ENCODE measurements at regions not wholly inside any gene's neighbourhood (a gene's known extent, or its start where the extent isn't known, plus 50 kb on each side); places are given as distances from the start of the nearest gene placed in this dataset.
A peak's percentile ranks its signal among the peaks of the same experiment; 100 is the strongest.

DNA sequence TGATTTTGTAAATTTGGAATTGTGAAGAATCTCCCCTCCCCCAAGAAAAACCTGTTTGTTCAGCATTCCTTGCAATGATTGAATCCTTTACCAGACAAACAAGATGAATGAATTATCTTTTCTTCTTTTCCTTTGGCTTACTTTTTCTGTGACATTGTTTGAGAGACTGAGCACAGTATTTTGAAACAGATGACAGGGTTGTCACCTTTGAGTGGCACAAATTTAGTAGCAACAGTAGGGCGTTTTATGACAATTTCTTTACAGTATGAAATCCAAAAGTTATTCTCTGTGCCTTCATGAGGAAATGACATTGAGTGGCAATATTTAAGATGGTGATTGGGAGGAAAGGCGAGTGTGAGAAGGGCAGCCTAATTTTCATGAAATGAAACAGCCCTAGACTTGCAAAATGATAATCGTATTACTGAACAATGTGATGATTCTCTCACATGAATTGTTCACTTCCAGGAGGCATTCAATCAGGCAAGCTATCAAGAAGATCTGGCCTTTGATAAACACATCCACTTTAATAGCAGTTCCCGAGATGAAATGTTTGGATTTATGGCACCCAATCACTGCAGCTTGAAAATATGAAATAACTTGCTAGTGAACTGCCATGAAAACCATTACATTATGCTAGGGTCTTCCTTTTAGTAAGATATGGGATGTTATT lies 68.6 kb upstream of the SCEL start:
- DNase-seq (ENCODE audit: low read depth) = no peak
- TF ChIP-seq, protein P1, sequence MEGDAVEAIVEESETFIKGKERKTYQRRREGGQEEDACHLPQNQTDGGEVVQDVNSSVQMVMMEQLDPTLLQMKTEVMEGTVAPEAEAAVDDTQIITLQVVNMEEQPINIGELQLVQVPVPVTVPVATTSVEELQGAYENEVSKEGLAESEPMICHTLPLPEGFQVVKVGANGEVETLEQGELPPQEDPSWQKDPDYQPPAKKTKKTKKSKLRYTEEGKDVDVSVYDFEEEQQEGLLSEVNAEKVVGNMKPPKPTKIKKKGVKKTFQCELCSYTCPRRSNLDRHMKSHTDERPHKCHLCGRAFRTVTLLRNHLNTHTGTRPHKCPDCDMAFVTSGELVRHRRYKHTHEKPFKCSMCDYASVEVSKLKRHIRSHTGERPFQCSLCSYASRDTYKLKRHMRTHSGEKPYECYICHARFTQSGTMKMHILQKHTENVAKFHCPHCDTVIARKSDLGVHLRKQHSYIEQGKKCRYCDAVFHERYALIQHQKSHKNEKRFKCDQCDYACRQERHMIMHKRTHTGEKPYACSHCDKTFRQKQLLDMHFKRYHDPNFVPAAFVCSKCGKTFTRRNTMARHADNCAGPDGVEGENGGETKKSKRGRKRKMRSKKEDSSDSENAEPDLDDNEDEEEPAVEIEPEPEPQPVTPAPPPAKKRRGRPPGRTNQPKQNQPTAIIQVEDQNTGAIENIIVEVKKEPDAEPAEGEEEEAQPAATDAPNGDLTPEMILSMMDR (IDR thresholded peaks at IDR 0.05; ENCODE audit: insufficient read depth, low read depth, low read length, missing control alignments) = no peak
- H3K4me3 ChIP-seq (ENCODE audit: low read depth, low read length) = no peak overlapping the region

DNA sequence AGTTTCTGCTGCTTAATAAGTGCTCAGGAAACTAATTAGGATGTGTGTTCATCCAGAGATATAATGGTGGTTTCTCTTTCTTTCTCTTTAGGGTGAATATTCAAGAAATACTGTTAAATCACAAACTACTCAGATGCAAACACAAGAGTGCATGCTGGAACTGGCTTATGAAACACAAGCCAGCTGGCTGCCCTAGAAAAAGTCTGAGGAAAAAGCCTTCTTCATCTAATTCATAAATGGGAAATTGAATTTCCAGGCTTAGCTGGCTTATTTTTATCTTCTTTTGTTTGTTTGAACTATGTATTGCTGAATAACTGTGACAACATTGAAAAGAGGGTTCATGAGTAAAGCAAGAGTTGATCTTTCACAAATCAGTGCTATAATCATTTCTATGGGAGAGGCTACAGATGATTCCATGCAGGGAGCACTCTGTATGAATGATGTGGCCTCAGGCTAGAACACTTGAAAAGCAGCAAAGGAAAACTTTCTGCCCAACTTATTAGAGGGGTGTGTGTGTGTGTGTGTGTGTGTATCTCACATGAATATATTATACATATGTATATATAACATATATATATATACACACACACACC lies 69.8 kb upstream of the SCEL start:
- DNase-seq (ENCODE audit: low read depth) = no peak
- TF ChIP-seq, protein P1 (IDR thresholded peaks at IDR 0.05; ENCODE audit: insufficient read depth, low read depth, low read length, missing control alignments) = no peak
- no peak overlapping the region for H3K4me3 ChIP-seq (ENCODE audit: low read depth, low read length)

DNA sequence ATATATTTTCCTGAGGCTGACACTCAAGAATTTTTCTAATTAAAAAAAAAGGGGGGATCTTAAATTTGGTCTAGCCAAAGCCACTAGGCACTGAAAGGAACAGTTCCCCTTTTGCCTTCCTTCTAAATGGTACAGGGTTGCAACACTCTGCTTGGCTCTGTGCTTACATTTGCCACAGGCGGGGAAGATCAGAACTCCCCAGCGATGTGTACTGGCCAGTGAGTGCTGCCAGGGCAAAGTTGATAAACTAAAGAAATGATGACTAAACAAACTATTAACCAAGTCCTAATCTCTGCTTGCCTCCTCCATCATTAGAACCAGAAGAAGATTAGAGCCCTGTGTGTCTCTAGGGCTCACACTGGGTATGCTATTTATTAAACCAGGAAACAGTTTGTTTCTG lies 75.3 kb upstream of the SCEL start:
- H3K4me3 ChIP-seq (ENCODE audit: low read depth, low read length) = no peak overlapping the region

DNA sequence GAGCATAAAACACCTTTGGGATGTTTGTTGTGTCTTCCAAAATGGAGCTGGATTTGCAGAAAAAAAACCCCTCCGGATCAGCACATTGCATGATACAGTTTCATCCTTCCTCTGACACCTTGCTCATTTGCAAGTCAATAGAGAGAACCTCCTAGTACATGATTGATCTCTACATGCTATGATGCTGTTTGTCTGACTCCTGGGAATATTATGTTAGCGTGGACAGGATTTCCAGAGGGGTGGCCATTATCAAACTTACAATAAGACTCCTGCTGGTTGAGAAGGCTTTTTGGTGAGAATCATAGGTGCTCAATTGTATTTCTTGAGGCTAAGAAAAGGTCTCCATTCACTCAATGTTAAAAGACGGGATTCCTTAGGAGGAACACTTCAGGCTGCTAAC lies 75.9 kb upstream of the SCEL start:
- TF ChIP-seq, protein P1 (IDR thresholded peaks at IDR 0.05; ENCODE audit: insufficient read depth, low read depth, low read length, missing control alignments) = no peak
- no peak for DNase-seq (ENCODE audit: low read depth)
- H3K4me3 ChIP-seq (ENCODE audit: low read depth, low read length) = no peak overlapping the region

More for the DNA sequence above, 75.3 kb upstream of the SCEL start:
- TF ChIP-seq, protein P1 (IDR thresholded peaks at IDR 0.05; ENCODE audit: insufficient read depth, low read depth, low read length, missing control alignments) = no peak
- DNase-seq (ENCODE audit: low read depth) = peak; percentile 28

DNA sequence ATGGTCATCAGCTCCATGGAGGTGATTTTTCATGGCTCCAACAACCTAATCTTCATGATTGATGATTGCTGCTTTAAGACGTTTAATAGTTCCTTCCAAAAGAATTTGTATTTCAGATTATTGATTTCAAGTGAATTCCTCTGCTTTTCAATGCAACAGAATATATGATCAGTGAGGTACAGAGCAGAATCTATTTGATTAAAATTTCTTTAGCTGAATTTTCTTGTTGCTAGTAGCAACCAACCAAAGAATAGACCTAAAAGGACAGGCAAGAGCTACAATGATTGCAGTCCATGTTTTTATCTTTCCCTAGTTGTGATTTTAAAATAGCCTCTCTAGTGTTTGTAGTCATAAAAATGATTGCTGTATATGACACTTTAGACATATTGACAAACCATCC lies 76.8 kb upstream of the SCEL start:
- TF ChIP-seq, protein P1 (IDR thresholded peaks at IDR 0.05; ENCODE audit: insufficient read depth, low read depth, low read length, missing control alignments) = no peak
- DNase-seq (ENCODE audit: low read depth) = no peak
- H3K4me3 ChIP-seq (ENCODE audit: low read depth, low read length) = no peak overlapping the region

DNA sequence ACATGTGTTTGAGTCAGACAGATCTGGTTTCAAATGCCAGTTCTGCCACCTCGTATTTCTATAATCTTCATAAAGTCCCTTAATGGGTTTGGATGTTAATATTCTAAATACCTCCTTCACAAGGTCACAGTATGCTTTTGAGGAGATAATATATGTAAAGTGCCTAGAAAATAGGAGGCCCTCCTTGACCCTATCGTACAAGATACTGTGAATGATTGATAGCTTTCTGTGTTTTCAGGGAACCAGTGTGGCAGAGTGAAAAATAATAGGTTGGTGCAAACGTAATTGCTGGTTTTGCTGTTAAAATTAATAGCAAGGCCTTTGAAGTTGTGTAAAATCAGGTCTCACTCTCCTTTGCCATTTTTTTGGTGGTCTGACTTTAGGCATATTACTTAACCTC lies 77.5 kb upstream of the SCEL start:
- DNase-seq (ENCODE audit: low read depth) = no peak
- TF ChIP-seq, protein P1 (IDR thresholded peaks at IDR 0.05; ENCODE audit: insufficient read depth, low read depth, low read length, missing control alignments) = no peak
- no peak overlapping the region for H3K4me3 ChIP-seq (ENCODE audit: low read depth, low read length)

DNA sequence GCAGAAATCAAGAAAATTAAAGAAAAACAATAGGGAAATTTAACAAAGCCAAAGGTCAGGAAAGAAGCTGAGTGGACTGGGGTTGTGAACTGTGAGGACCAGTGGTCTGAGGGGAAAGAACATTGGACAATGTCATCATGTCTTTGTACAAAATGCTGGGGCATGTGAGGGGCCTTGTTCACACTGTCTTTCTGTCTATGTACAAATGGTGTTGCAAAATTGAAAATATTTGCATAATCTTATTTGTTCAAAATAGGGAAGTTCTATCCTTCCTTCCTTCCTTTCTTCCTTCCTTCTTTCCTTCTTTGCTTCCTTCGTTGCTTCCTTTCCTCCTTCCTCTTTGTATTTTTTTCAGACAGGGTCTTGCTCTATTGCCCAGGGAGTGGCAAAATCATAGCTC lies 79.2 kb upstream of the SCEL start:
- H3K4me3 ChIP-seq (ENCODE audit: low read depth, low read length) = no peak overlapping the region
- TF ChIP-seq, protein P1 (IDR thresholded peaks at IDR 0.05; ENCODE audit: insufficient read depth, low read depth, low read length, missing control alignments) = no peak
- DNase-seq (ENCODE audit: low read depth) = no peak

All from GM12865 (cell line).